ENCODE measurements at regions not wholly inside any gene's neighbourhood (a gene's known extent, or its start where the extent isn't known, plus 50 kb on each side); places are given as distances from the start of the nearest gene placed in this dataset.

DNA sequence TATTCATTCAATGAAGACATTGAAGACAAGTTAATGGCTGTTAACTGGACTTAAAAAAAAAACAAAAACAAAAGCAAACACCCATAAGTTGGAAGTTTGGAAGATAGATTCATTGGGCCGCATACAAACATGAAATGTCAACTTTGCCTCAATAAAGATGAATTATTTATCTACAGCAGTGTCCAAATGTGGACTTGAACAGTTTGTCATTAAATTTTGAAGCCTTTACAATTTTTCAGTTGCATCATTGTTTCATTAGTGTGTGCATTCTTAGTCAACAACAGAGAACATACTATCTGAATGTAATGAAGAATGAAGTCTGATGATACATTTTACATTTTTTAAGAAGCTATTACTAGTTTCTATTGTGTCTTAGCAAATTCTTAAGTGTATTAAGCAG, 152.1 kb downstream of the SLIT2 start:
- TF ChIP-seq, protein P1, sequence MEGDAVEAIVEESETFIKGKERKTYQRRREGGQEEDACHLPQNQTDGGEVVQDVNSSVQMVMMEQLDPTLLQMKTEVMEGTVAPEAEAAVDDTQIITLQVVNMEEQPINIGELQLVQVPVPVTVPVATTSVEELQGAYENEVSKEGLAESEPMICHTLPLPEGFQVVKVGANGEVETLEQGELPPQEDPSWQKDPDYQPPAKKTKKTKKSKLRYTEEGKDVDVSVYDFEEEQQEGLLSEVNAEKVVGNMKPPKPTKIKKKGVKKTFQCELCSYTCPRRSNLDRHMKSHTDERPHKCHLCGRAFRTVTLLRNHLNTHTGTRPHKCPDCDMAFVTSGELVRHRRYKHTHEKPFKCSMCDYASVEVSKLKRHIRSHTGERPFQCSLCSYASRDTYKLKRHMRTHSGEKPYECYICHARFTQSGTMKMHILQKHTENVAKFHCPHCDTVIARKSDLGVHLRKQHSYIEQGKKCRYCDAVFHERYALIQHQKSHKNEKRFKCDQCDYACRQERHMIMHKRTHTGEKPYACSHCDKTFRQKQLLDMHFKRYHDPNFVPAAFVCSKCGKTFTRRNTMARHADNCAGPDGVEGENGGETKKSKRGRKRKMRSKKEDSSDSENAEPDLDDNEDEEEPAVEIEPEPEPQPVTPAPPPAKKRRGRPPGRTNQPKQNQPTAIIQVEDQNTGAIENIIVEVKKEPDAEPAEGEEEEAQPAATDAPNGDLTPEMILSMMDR (IDR thresholded peaks at IDR 0.05; ENCODE audit: extremely low read depth in 1 of 2, insufficient read depth in 1 of 2, low read depth in 1 of 2, low read length in 2 of 2): no peak
- TF ChIP-seq POLR2A (IDR thresholded peaks at IDR 0.05; ENCODE audit: low read depth, low read length) (no peak), POLR2AphosphoS5 (IDR thresholded peaks at IDR 0.05; ENCODE audit: insufficient read depth, low read depth, low read length) (no peak), EZH2 (IDR thresholded peaks at IDR 0.05; ENCODE audit: borderline replicate concordance, low read depth, low read length, severe bottlenecking) (no peak), JUN (IDR thresholded peaks at IDR 0.05; ENCODE audit: borderline replicate concordance, insufficient read depth, insufficient read length, low read depth) (no peak)
- TF ChIP-seq, protein P2, sequence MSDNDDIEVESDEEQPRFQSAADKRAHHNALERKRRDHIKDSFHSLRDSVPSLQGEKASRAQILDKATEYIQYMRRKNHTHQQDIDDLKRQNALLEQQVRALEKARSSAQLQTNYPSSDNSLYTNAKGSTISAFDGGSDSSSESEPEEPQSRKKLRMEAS (IDR thresholded peaks at IDR 0.05; ENCODE audit: insufficient read depth, insufficient read length): no peak

Measured in endothelial cell of umbilical vein (primary cell).